H1 (cell line): ENCODE measurements at regions not wholly inside any gene's neighbourhood (a gene's known extent, or its start where the extent isn't known, plus 50 kb on each side); places are given as distances from the start of the nearest gene placed in this dataset.

ENCODE experiments used
- CTCF ChIA-PET: fragments of 300-600 bp; sonication (Branson Sonifier 250); formaldehyde crosslinking; loops from one replicate; lab custom pipeline; 2021; ENCODE audit not compliant: partially characterized antibody; lab: Charles Lee
- POLR2A ChIA-PET: fragments of 300-600 bp; sonication (Branson Sonifier 250); formaldehyde crosslinking; loops from one replicate; lab custom pipeline; 2021; ENCODE audit warnings: inconsistent platforms; ENCODE audit not compliant: partially characterized antibody; lab: Charles Lee
- DNase-seq, 2 experiments: peaks; one replicate each; pipeline versions ENCODE4 v3.0.0 to v3.0.0-alpha.2; 2010 to 2022; ENCODE audit warnings: low spot score in 2 of 2, low read depth in 1 of 2, mixed read lengths in 1 of 2
- FAIRE-seq: peaks from 2 replicates; lab custom pipeline; 2011; peaks lifted over from hg19 to GRCh38; lab: Jason Lieb, UNC
- H2AFZ ChIP-seq: 2 replicates; pipeline ENCODE4 v1.8.1; 2012; ENCODE audit warnings: low read length, inconsistent platforms
- H2AK5ac ChIP-seq: 2 replicates; pipeline ENCODE4 v1.6.1; 2013; ENCODE audit warnings: low read depth, low read length
- H2BK120ac ChIP-seq: replicated peaks from 2 replicates; pipeline ENCODE3; 2013; ENCODE audit warnings: low read depth, low read length, inconsistent platforms
- H2BK12ac ChIP-seq: 2 replicates; pipeline ENCODE4 v1.6.1; 2013; ENCODE audit warnings: low read depth, low read length
- H2BK15ac ChIP-seq: 2 replicates; pipeline ENCODE4 v1.6.1; 2013; ENCODE audit warnings: low read length
- H2BK20ac ChIP-seq: 2 replicates; pipeline ENCODE4 v1.6.1; 2013; ENCODE audit warnings: low read length
- H2BK5ac ChIP-seq: 2 replicates; pipeline ENCODE4 v1.6.1; 2013; ENCODE audit warnings: low read depth, low read length
- H3K14ac ChIP-seq: 2 replicates; pipeline ENCODE4 v1.6.1; 2013; ENCODE audit warnings: inconsistent platforms; ENCODE audit not compliant: insufficient read length
- H3K18ac ChIP-seq: 2 replicates; pipeline ENCODE4 v1.6.1; 2013; ENCODE audit warnings: low read length; ENCODE audit errors: extremely low read depth
- H3K23ac ChIP-seq: 2 replicates; pipeline ENCODE4 v1.6.1; 2013; ENCODE audit warnings: inconsistent platforms; ENCODE audit not compliant: insufficient read length
- H3K23me2 ChIP-seq: 2 replicates; pipeline ENCODE4 v1.6.1; 2013; ENCODE audit warnings: low read depth, low read length
- H3K27ac ChIP-seq: 2 replicates; pipeline ENCODE4 v1.6.1; 2011; ENCODE audit warnings: low read depth, low read length, inconsistent platforms
- H3K27me3 ChIP-seq, 4 experiments: replicated peaks in 1 of 4; 1 replicate in 1 of 4; 2 replicates in 3 of 4; pipeline versions ENCODE4 v1.6.1 to v1.8.1; 2011 to 2013; ENCODE audit warnings: low read length in 3 of 4, mild to moderate bottlenecking in 3 of 4, inconsistent platforms in 2 of 4, mixed read lengths in 2 of 4, moderate library complexity in 1 of 4; ENCODE audit not compliant: control insufficient read depth in 3 of 4, insufficient read depth in 3 of 4; ENCODE audit errors: extremely low read depth in 1 of 4
- H3K36me3 ChIP-seq, 4 experiments: 2 replicates each; pipeline versions ENCODE4 v1.6.1 to v1.8.1; 2011 to 2013; ENCODE audit warnings: mild to moderate bottlenecking in 4 of 4, low read length in 3 of 4, moderate library complexity in 2 of 4, control low read depth in 1 of 4, inconsistent platforms in 1 of 4; ENCODE audit not compliant: insufficient read depth in 4 of 4, control insufficient read depth in 2 of 4
- H3K4ac ChIP-seq: replicated peaks from 2 replicates; pipeline ENCODE3; 2013; ENCODE audit warnings: low read length, low read depth, mixed read lengths, inconsistent platforms; ENCODE audit not compliant: insufficient read length
- H3K4me1 ChIP-seq, 4 experiments: replicated peaks in 1 of 4; 1 replicate in 1 of 4; 2 replicates in 3 of 4; pipeline versions ENCODE4 v1.6.1 to v1.8.1; 2011 to 2013; ENCODE audit warnings: low read length in 3 of 4, inconsistent platforms in 2 of 4, mixed read lengths in 1 of 4; ENCODE audit not compliant: insufficient read depth in 4 of 4, control insufficient read depth in 3 of 4
- H3K4me2 ChIP-seq, 2 experiments: 2 replicates each; pipeline versions ENCODE4 v1.6.1 to v1.8.1; 2011 to 2013; ENCODE audit warnings: low read depth in 2 of 2, low read length in 2 of 2, control low read depth in 1 of 2, inconsistent platforms in 1 of 2, mild to moderate bottlenecking in 1 of 2; ENCODE audit not compliant: insufficient read depth in 1 of 2
- H3K4me3 ChIP-seq, 4 experiments: fragments of 200-600, 300-600 bp in 1 of 4; sonication (generic), shearing (Covaris generic), sonication (Bioruptor Twin) in 1 of 4; 2 replicates each; pipeline versions ENCODE4 v1.5.1 to v1.8.1; 2011 to 2016; ENCODE audit warnings: low read length in 4 of 4, low read depth in 3 of 4, control low read depth in 2 of 4, inconsistent platforms in 2 of 4, mild to moderate bottlenecking in 2 of 4, mixed read lengths in 1 of 4, moderate library complexity in 1 of 4; ENCODE audit not compliant: insufficient read depth in 2 of 4; ENCODE audit errors: extremely low read depth in 1 of 4
- H3K56ac ChIP-seq: replicated peaks from 2 replicates; pipeline ENCODE3; 2013; ENCODE audit warnings: low read depth, mild to moderate bottlenecking, mixed read lengths, low read length, inconsistent platforms; ENCODE audit not compliant: insufficient read length
- H3K79me1 ChIP-seq: 2 replicates; pipeline ENCODE4 v1.6.1; 2013; ENCODE audit warnings: low read depth, low read length, control low read depth
- H3K79me2 ChIP-seq, 2 experiments: 2 replicates each; pipeline versions ENCODE4 v1.6.1 to v1.8.1; 2012 to 2013; ENCODE audit warnings: low read length in 2 of 2, mild to moderate bottlenecking in 2 of 2, inconsistent platforms in 1 of 2; ENCODE audit not compliant: insufficient read depth in 2 of 2, control insufficient read depth in 1 of 2
- H3K9ac ChIP-seq, 4 experiments: replicated peaks in 1 of 4; 1 replicate in 1 of 4; 2 replicates in 3 of 4; pipeline versions ENCODE4 v1.6.1 to v1.8.1; 2011 to 2013; ENCODE audit warnings: low read depth in 3 of 4, low read length in 3 of 4, control low read depth in 2 of 4, mild to moderate bottlenecking in 2 of 4, moderate library complexity in 2 of 4, inconsistent platforms in 1 of 4; ENCODE audit errors: extremely low read depth in 1 of 4
- H3K9me3 ChIP-seq, 2 experiments: 2 replicates each; pipeline versions ENCODE4 v1.6.1 to v1.8.1; 2012 to 2013; ENCODE audit warnings: mild to moderate bottlenecking in 2 of 2, moderate library complexity in 2 of 2, control low read depth in 1 of 2, inconsistent platforms in 1 of 2, low read depth in 1 of 2, low read length in 1 of 2, mixed read lengths in 1 of 2; ENCODE audit not compliant: insufficient read depth in 2 of 2
- H4K20me1 ChIP-seq, 2 experiments: replicated peaks in 1 of 2; 2 replicates each; pipeline versions ENCODE3 to v1.8.1; 2011 to 2013; ENCODE audit warnings: inconsistent platforms in 2 of 2, low read length in 2 of 2, mild to moderate bottlenecking in 1 of 2; ENCODE audit not compliant: insufficient read depth in 2 of 2, control insufficient read depth in 1 of 2
- H4K5ac ChIP-seq: 2 replicates; pipeline ENCODE4 v1.6.1; 2013; ENCODE audit warnings: low read length, low read depth, mixed read lengths, inconsistent platforms; ENCODE audit not compliant: insufficient read length
- H4K8ac ChIP-seq: 2 replicates; pipeline ENCODE4 v1.8.0; 2013; ENCODE audit warnings: mild to moderate bottlenecking, moderate library complexity, low read length, inconsistent platforms; ENCODE audit not compliant: insufficient read depth; ENCODE audit errors: extremely low read depth
- H4K91ac ChIP-seq: replicated peaks from 2 replicates; pipeline ENCODE3; 2013; ENCODE audit warnings: low read length, mixed read lengths, inconsistent platforms; ENCODE audit not compliant: insufficient read length
- BACH1 ChIP-seq: IDR thresholded peaks from 2 replicates; pipeline ENCODE4 v1.6.1; 2012; ENCODE audit warnings: low read length, improper control_type of control experiment
- CBX8 ChIP-seq: fragments of 300-800, 300-1000 bp; sonication (generic); IDR thresholded peaks from 2 replicates; pipeline ENCODE4 v1.7.1; 2016; ENCODE audit warnings: low read depth, low read length, borderline replicate concordance
- HDAC6 ChIP-seq: IDR thresholded peaks from one replicate; pipeline ENCODE4 v1.7.1; 2012; ENCODE audit warnings: low read depth, mild to moderate bottlenecking, inconsistent platforms, low read length, moderate library complexity
- MAFK ChIP-seq: IDR thresholded peaks from 2 replicates; pipeline ENCODE4 v1.6.1; 2012; ENCODE audit warnings: low read depth, mild to moderate bottlenecking, improper control_type of control experiment, low read length
- PHF8 ChIP-seq: fragments of 200-600 bp; sonication (generic); conservative IDR thresholded peaks from 2 replicates; pipeline ENCODE4 v1.7.1; 2012; ENCODE audit warnings: low read depth, mild to moderate bottlenecking, inconsistent platforms, low read length, moderate library complexity
- SIX5 ChIP-seq: IDR thresholded peaks from 2 replicates; pipeline ENCODE4 v1.6.1; 2011; ENCODE audit warnings: mild to moderate bottlenecking, low read depth, low read length
- TEAD4 ChIP-seq: IDR thresholded peaks from 2 replicates; pipeline ENCODE4 v1.6.1; 2012; ENCODE audit warnings: low read depth, low read length, inconsistent platforms, mixed read lengths
- WGBS, 2 experiments: shearing (Covaris generic) in 1 of 2; methylation state at CpG; one replicate each; pipeline versions ENCODE4 v1.1.6 to v1.1.7; 2013 to 2015; ENCODE audit warnings: low lambda C conversion rate in 2 of 2, mixed read lengths in 2 of 2, inconsistent platforms in 1 of 2, low coverage in 1 of 2, missing lambda C conversion rate in 1 of 2; ENCODE audit not compliant: insufficient replicate concordance in 2 of 2, insufficient coverage in 1 of 2, insufficient read length in 1 of 2; ENCODE audit errors: extremely low coverage in 1 of 2, missing lambda C conversion rate in 1 of 2; 5-methylcytosine and 5-hydroxymethylcytosine counted together
- TF ChIP-seq, protein P1 (sequence below): IDR thresholded peaks from 2 replicates; pipeline ENCODE4 v1.6.1; 2011; ENCODE audit warnings: low read length, improper control_type of control experiment
- TF ChIP-seq, protein P2 (sequence below): IDR thresholded peaks from 2 replicates; pipeline ENCODE4 v1.6.1; 2012; ENCODE audit warnings: low read length, inconsistent platforms

DNA sequence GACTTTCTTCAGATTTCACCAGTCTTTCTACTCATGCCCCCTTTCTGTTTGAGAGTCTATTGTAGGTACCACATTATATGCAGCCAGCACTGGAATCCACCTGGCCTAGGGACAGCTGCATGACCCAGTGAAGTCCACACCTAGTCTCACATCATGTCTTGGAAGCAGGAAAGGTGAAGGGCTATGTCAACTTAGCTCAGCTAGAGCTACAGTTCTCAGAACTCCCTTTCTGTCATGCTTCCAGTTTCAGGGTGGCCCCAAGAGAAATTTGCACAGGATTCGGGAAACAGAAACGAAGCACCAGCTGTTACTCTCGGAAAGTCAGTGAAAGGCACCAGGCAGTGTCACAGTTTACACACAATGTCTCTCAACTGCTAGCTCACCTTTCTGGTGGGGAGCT lies 51.6 kb upstream of the NLRP1 start:
- no peak for DNase-seq
- H2AK5ac ChIP-seq, result no peak overlapping the region

More for the DNA sequence above, 51.6 kb upstream of the NLRP1 start:
- Histone ChIP-seq H2BK20ac (no peak overlapping the region), H2BK5ac (no peak overlapping the region), H3K23ac (no peak overlapping the region), H3K79me1 (no peaks in the 10 kb centered on the region), H3K9ac (no peak overlapping the region), H4K5ac (no peak overlapping the region), H3K56ac (no peak overlapping the region), H4K20me1 (no peaks in the 10 kb centered on the region), H3K79me2 (no peaks in the 10 kb centered on the region), H3K4me1 (no peaks in the 10 kb centered on the region), H3K27me3 (no peaks in the 10 kb centered on the region), H3K27ac (no peak overlapping the region), H4K91ac (no peak overlapping the region), H3K14ac (no peak overlapping the region), H4K8ac (no peak overlapping the region), H2AFZ (no peak overlapping the region), H3K9me3 (no peaks in the 10 kb centered on the region)
- CTCF ChIA-PET, result interaction anchor here (0.7 to 2.9 kb wide), 6 partner anchors 8 to 99 kb away, joined by 3 to 10 read pairs (median 4); no protein-coding TSS in a partner anchor
- TF ChIP-seq, protein P1, sequence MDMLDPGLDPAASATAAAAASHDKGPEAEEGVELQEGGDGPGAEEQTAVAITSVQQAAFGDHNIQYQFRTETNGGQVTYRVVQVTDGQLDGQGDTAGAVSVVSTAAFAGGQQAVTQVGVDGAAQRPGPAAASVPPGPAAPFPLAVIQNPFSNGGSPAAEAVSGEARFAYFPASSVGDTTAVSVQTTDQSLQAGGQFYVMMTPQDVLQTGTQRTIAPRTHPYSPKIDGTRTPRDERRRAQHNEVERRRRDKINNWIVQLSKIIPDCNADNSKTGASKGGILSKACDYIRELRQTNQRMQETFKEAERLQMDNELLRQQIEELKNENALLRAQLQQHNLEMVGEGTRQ, result no peak
- TF ChIP-seq HDAC6 (no peak), CBX8 (no peak), TEAD4 (no peak), MAFK (no peak), PHF8 (no peak), BACH1 (no peak), SIX5 (no peak)
- TF ChIP-seq, protein P2, sequence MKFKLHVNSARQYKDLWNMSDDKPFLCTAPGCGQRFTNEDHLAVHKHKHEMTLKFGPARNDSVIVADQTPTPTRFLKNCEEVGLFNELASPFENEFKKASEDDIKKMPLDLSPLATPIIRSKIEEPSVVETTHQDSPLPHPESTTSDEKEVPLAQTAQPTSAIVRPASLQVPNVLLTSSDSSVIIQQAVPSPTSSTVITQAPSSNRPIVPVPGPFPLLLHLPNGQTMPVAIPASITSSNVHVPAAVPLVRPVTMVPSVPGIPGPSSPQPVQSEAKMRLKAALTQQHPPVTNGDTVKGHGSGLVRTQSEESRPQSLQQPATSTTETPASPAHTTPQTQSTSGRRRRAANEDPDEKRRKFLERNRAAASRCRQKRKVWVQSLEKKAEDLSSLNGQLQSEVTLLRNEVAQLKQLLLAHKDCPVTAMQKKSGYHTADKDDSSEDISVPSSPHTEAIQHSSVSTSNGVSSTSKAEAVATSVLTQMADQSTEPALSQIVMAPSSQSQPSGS, result no peak
- TF ChIP-seq, all 59 proteins: peak for 0
- no peak overlapping the region for H3K18ac ChIP-seq
- H3K4me3 ChIP-seq, result no peak overlapping the region
- H2BK120ac ChIP-seq, result no peak overlapping the region
- H2BK15ac ChIP-seq, result no peak overlapping the region
- WGBS, 2 experiments, result 93% methylated on average over 3 of the region's 3 CpGs; no CpG with 5 or more reads in 1 of the 2 experiments
- H2BK12ac ChIP-seq, result no peak overlapping the region
- POLR2A ChIA-PET, result no interaction called here
- H3K4me2 ChIP-seq, result no peak overlapping the region
- no peak for FAIRE-seq
- no peak overlapping the region for H3K4ac ChIP-seq
- no peaks in the 10 kb centered on the region for H3K36me3 ChIP-seq
- H3K23me2 ChIP-seq, result no peaks in the 10 kb centered on the region
